SK-N-SH treated with all-trans-retinoic acid at 6 μM for 48 hours (cell line): ENCODE measurements at regions not wholly inside any gene's neighbourhood (a gene's known extent, or its start where the extent isn't known, plus 50 kb on each side); places are given as distances from the start of the nearest gene placed in this dataset.
A peak's percentile ranks its signal among the peaks of the same experiment; 100 is the strongest.

ENCODE experiments used
- ATAC-seq: fragments of 200-7000 bp; cut with Tn5 transposase; 3 replicates; pipeline ENCODE4 v1.9.1; 2020; ENCODE audit warnings: mild to moderate bottlenecking, moderate library complexity
- ARNTL ChIP-seq: fragments of 450-650 bp; formaldehyde crosslinking; IDR thresholded peaks from 2 replicates; pipeline ENCODE4 v1.5.0; 2020; ENCODE audit warnings: low read depth, mild to moderate bottlenecking, moderate library complexity, borderline replicate concordance
- BACH2 ChIP-seq: fragments of 250-450 bp; sonication (Bioruptor Pico); IDR thresholded peaks from 2 replicates; pipeline ENCODE4 v1.9.0; 2021; ENCODE audit warnings: mild to moderate bottlenecking, borderline replicate concordance
- CSDC2 ChIP-seq: fragments of 250-450 bp; sonication (Bioruptor Pico); IDR thresholded peaks from 2 replicates; pipeline ENCODE4 v1.5.0; 2020; ENCODE audit warnings: mild to moderate bottlenecking, moderate library complexity
- CSRNP3 ChIP-seq: fragments of 250-450 bp; sonication (Bioruptor Pico); IDR thresholded peaks from 2 replicates; pipeline ENCODE4 v1.5.1; 2021; ENCODE audit warnings: mild to moderate bottlenecking, moderate library complexity
- ESRRG ChIP-seq: fragments of 250-450 bp; sonication (Bioruptor Pico); IDR thresholded peaks from 2 replicates; pipeline ENCODE4 v1.6.1; 2021; ENCODE audit warnings: mild to moderate bottlenecking
- GLIS3 ChIP-seq: fragments of 250-450 bp; sonication (Bioruptor Pico); IDR thresholded peaks from 2 replicates; pipeline ENCODE4 v1.5.0; 2020; ENCODE audit warnings: mild to moderate bottlenecking, moderate library complexity
- ISL1 ChIP-seq: fragments of 250-450 bp; sonication (Bioruptor Pico); IDR thresholded peaks from 2 replicates; pipeline ENCODE4 v2.1.2; 2022; ENCODE audit warnings: mild to moderate bottlenecking, moderate library complexity
- OSR1 ChIP-seq: fragments of 250-450 bp; sonication (Bioruptor Pico); IDR thresholded peaks from 2 replicates; pipeline ENCODE4 v1.8.0; 2022; ENCODE audit warnings: moderate library complexity, mild to moderate bottlenecking, inconsistent platforms
- POU6F1 ChIP-seq: fragments of 250-450 bp; sonication (Bioruptor Pico); IDR thresholded peaks from 2 replicates; pipeline ENCODE4 v1.8.0; 2021; ENCODE audit warnings: low read depth, mild to moderate bottlenecking, moderate library complexity, borderline replicate concordance
- PPARA ChIP-seq: fragments of 250-450 bp; sonication (Bioruptor Pico); IDR thresholded peaks from 2 replicates; pipeline ENCODE4 v1.5.0; 2020; ENCODE audit warnings: mild to moderate bottlenecking, borderline replicate concordance
- RARB ChIP-seq: fragments of 250-450 bp; sonication (Bioruptor Pico); IDR thresholded peaks from 2 replicates; pipeline ENCODE4 v1.8.0; 2021; ENCODE audit warnings: mild to moderate bottlenecking, moderate library complexity
- SNAI2 ChIP-seq: fragments of 250-450 bp; sonication (Bioruptor Pico); IDR thresholded peaks from 2 replicates; pipeline ENCODE4 v1.5.0; 2020; ENCODE audit warnings: mild to moderate bottlenecking, moderate library complexity
- TCF4 ChIP-seq: fragments of 250-450 bp; sonication (Bioruptor Pico); IDR thresholded peaks from 2 replicates; pipeline ENCODE4 v1.8.0; 2021; ENCODE audit warnings: mild to moderate bottlenecking, moderate library complexity, borderline replicate concordance
- TOX ChIP-seq: fragments of 250-450 bp; sonication (Bioruptor Pico); IDR thresholded peaks from 2 replicates; pipeline ENCODE4 v1.8.0; 2021; ENCODE audit warnings: mild to moderate bottlenecking, moderate library complexity, borderline replicate concordance
- ZC3H10 ChIP-seq: fragments of 250-450 bp; sonication (Bioruptor Pico); IDR thresholded peaks from 2 replicates; pipeline ENCODE4 v1.5.1; 2021; ENCODE audit warnings: mild to moderate bottlenecking, moderate library complexity
- ZFP3 ChIP-seq: fragments of 250-450 bp; sonication (Bioruptor Pico); IDR thresholded peaks from 2 replicates; pipeline ENCODE4 v1.5.0; 2020; ENCODE audit warnings: mild to moderate bottlenecking, moderate library complexity
- ZFP30 ChIP-seq: fragments of 450-650 bp; formaldehyde crosslinking; IDR thresholded peaks from 2 replicates; pipeline ENCODE4 v1.5.0; 2022; ENCODE audit warnings: mild to moderate bottlenecking, moderate library complexity
- ZNF565 ChIP-seq: fragments of 450-650 bp; formaldehyde crosslinking; conservative IDR thresholded peaks from 2 replicates; pipeline ENCODE4 v1.5.0; 2020; ENCODE audit warnings: low read depth, mild to moderate bottlenecking, moderate library complexity
- ZNF70 ChIP-seq: fragments of 450-650 bp; formaldehyde crosslinking; IDR thresholded peaks from 2 replicates; pipeline ENCODE4 v1.5.0; 2020; ENCODE audit warnings: mild to moderate bottlenecking, moderate library complexity
- TF ChIP-seq, protein P1 (sequence below): fragments of 250-450 bp; sonication (Bioruptor Pico); IDR thresholded peaks from 2 replicates; pipeline ENCODE4 v1.5.1; 2020; ENCODE audit warnings: low read depth, mild to moderate bottlenecking, moderate library complexity
- TF ChIP-seq, protein P2 (sequence below): fragments of 250-450 bp; sonication (Bioruptor Pico); IDR thresholded peaks from 2 replicates; pipeline ENCODE4 v1.8.0; 2020; ENCODE audit warnings: mild to moderate bottlenecking, moderate library complexity, borderline replicate concordance

DNA sequence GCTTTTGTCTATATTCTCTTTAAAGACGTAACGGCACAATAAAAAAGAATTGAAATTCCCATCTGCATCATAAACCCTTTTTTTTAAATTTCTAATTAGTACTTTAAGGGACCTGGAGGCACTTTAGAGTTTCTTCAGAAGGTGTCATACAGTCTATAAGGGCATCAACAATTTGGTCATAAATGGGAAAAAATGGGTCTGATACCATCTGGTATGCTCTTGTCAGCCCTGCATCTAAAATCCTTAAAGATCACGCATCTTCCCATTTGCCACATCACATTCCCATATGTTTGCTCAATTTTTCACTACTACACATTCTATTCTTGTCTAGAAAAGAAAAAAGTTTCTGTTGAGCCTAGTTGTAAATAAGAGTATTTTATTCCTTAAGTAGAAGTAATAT is 53.8 kb downstream of the COX7C start:
- no peak for TF ChIP-seq SNAI2 (CRISPR knock-in tag)
- no peak for TF ChIP-seq ZC3H10 (CRISPR knock-in tag)
- TF ChIP-seq GLIS3 (CRISPR knock-in tag) = no peak
- no peak for TF ChIP-seq ZNF70 (CRISPR knock-in tag)
- no peak for TF ChIP-seq CSRNP3 (CRISPR knock-in tag)
- TF ChIP-seq ESRRG (CRISPR knock-in tag) = no peak
- TF ChIP-seq OSR1 (CRISPR knock-in tag) = no peak
- TF ChIP-seq, all 23 proteins: peak for 0
- no peak for ATAC-seq

- TF ChIP-seq OSR1 (CRISPR knock-in tag) (no peak), ARNTL (CRISPR knock-in tag) (no peak), PPARA (CRISPR knock-in tag) (no peak), GLIS3 (CRISPR knock-in tag) (no peak), SNAI2 (CRISPR knock-in tag) (no peak), TOX (CRISPR knock-in tag) (no peak), ZNF70 (CRISPR knock-in tag) (no peak)
- ATAC-seq = no peak
Measured at GRCh38 chr5:86674069-86674468, 56.3 kb downstream of the COX7C start.

- no peak for ATAC-seq
- TF ChIP-seq BACH2 (CRISPR knock-in tag) (no peak), ISL1 (CRISPR knock-in tag) (no peak), ZFP3 (CRISPR knock-in tag) (no peak), OSR1 (CRISPR knock-in tag) (no peak), ZNF565 (CRISPR knock-in tag) (no peak), ZC3H10 (CRISPR knock-in tag) (no peak), TOX (CRISPR knock-in tag) (no peak), RARB (CRISPR knock-in tag) (no peak), CSDC2 (no peak), POU6F1 (no peak), ZFP30 (no peak), SNAI2 (CRISPR knock-in tag) (no peak)
- TF ChIP-seq, protein P1, sequence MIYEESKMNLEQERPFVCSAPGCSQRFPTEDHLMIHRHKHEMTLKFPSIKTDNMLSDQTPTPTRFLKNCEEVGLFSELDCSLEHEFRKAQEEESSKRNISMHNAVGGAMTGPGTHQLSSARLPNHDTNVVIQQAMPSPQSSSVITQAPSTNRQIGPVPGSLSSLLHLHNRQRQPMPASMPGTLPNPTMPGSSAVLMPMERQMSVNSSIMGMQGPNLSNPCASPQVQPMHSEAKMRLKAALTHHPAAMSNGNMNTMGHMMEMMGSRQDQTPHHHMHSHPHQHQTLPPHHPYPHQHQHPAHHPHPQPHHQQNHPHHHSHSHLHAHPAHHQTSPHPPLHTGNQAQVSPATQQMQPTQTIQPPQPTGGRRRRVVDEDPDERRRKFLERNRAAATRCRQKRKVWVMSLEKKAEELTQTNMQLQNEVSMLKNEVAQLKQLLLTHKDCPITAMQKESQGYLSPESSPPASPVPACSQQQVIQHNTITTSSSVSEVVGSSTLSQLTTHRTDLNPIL = no peak
- TF ChIP-seq, protein P2, sequence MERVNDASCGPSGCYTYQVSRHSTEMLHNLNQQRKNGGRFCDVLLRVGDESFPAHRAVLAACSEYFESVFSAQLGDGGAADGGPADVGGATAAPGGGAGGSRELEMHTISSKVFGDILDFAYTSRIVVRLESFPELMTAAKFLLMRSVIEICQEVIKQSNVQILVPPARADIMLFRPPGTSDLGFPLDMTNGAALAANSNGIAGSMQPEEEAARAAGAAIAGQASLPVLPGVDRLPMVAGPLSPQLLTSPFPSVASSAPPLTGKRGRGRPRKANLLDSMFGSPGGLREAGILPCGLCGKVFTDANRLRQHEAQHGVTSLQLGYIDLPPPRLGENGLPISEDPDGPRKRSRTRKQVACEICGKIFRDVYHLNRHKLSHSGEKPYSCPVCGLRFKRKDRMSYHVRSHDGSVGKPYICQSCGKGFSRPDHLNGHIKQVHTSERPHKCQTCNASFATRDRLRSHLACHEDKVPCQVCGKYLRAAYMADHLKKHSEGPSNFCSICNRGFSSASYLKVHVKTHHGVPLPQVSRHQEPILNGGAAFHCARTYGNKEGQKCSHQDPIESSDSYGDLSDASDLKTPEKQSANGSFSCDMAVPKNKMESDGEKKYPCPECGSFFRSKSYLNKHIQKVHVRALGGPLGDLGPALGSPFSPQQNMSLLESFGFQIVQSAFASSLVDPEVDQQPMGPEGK (CRISPR knock-in tag) = no peak
Measured at GRCh38 chr5:86675311-86675710, 57.6 kb downstream of the COX7C start.

DNA sequence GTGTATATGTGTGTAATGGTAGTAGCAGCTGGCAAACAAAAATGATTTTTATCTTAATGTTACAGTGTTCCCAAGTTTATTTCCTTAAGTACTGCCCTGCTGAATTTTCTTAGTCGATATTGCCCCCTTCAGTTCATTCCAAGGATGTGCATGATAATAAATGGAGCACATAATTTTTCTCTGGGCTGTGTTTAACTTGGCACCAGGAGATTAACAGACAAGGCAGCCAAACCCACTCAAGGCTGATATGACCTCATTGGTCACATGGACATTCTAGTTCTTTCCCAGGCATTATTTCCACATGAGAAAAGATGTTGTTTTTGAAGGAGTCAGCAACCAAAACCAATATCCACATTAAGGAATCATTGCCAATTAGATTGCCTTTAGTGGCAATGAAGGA is 61.8 kb downstream of the COX7C start:
- peak; percentile 92 for ATAC-seq
- TF ChIP-seq ZNF70 (CRISPR knock-in tag) = no peak
- no peak for TF ChIP-seq GLIS3 (CRISPR knock-in tag)
- no peak for TF ChIP-seq BACH2 (CRISPR knock-in tag)
- TF ChIP-seq ZFP3 (CRISPR knock-in tag) = no peak
- TF ChIP-seq CSDC2 = no peak
- TF ChIP-seq ARNTL (CRISPR knock-in tag) = no peak
- no peak for TF ChIP-seq TCF4 (CRISPR knock-in tag)
- TF ChIP-seq, all 23 proteins: peak for 0

- TF ChIP-seq ZNF70 (CRISPR knock-in tag) (no peak), ISL1 (CRISPR knock-in tag) (no peak), PPARA (CRISPR knock-in tag) (no peak), ARNTL (CRISPR knock-in tag) (no peak)
Measured at GRCh38 chr5:86679949-86680348, 62.2 kb downstream of the COX7C start.

More at GRCh38 chr5:86679949-86680348, 62.2 kb downstream of the COX7C start:
- ATAC-seq = no peak
